Effector memory CD8-positive, alpha-beta T cell (primary cell): ENCODE measurements at regions not wholly inside any gene's neighbourhood (a gene's known extent, or its start where the extent isn't known, plus 50 kb on each side); places are given as distances from the start of the nearest gene placed in this dataset.

Experiments
- ATAC-seq: fragments of 150-1000 bp; cut with Tn5 transposase; replicated peaks from 2 replicates; pipeline ENCODE4 v1.10.0; 2021; ENCODE audit warnings: mild to moderate bottlenecking, moderate library complexity
- DNase-seq, 3 experiments: peaks; one replicate each; pipeline ENCODE4 v3.0.0; 2021
- H3K27ac Mint-ChIP-seq, 2 donors: one replicate each; pipeline ENCODE4 v1.8.0; 2022; ENCODE audit warnings: mild to moderate bottlenecking in 2 of 2, mixed read lengths in 2 of 2, moderate library complexity in 2 of 2
- H3K27me3 Mint-ChIP-seq, 2 donors: one replicate each; pipeline ENCODE4 v1.8.0; 2022; ENCODE audit warnings: mixed read lengths in 2 of 2
- H3K36me3 Mint-ChIP-seq: one replicate; pipeline ENCODE4 v1.8.0; 2022; ENCODE audit warnings: mild to moderate bottlenecking, moderate library complexity, mixed read lengths; ENCODE audit not compliant: insufficient read depth
- H3K4me1 Mint-ChIP-seq, 2 donors: one replicate each; pipeline ENCODE4 v1.8.0; 2022; ENCODE audit warnings: low read depth in 2 of 2, mixed read lengths in 2 of 2
- H3K4me3 Mint-ChIP-seq, 2 donors: one replicate each; pipeline ENCODE4 v1.8.0; 2022; ENCODE audit warnings: mild to moderate bottlenecking in 2 of 2, mixed read lengths in 2 of 2, moderate library complexity in 2 of 2
- H3K9me3 Mint-ChIP-seq, 2 donors: one replicate each; pipeline ENCODE4 v1.8.0; 2022; ENCODE audit warnings: mixed read lengths in 2 of 2

- H3K4me3 Mint-ChIP-seq = no peak overlapping the region
- no peaks in the 10 kb centered on the region for H3K27me3 Mint-ChIP-seq
- H3K27ac Mint-ChIP-seq = no peak overlapping the region
- DNase-seq (no peak), ATAC-seq (no peak)
- H3K36me3 Mint-ChIP-seq = no peaks in the 10 kb centered on the region
- peaks cover 5 to 10% of the 10 kb centered on the region in 2 donors for H3K9me3 Mint-ChIP-seq
- H3K4me1 Mint-ChIP-seq = no peaks in the 10 kb centered on the region
Measured at GRCh38 chr1:195105281-195105680, 1503.0 kb downstream of the KCNT2 start.

- H3K4me1 Mint-ChIP-seq = no peaks in the 10 kb centered on the region
- H3K9me3 Mint-ChIP-seq = peaks cover 0 to 2% of the 10 kb centered on the region in 2 donors
- H3K27ac Mint-ChIP-seq = no peak overlapping the region
- H3K36me3 Mint-ChIP-seq = no peaks in the 10 kb centered on the region
- ATAC-seq = no peak
- no peak overlapping the region for H3K4me3 Mint-ChIP-seq
- H3K27me3 Mint-ChIP-seq = no peaks in the 10 kb centered on the region
- no peak for DNase-seq
Measured at GRCh38 chr1:195097316-195097715, 1510.9 kb downstream of the KCNT2 start.

DNA sequence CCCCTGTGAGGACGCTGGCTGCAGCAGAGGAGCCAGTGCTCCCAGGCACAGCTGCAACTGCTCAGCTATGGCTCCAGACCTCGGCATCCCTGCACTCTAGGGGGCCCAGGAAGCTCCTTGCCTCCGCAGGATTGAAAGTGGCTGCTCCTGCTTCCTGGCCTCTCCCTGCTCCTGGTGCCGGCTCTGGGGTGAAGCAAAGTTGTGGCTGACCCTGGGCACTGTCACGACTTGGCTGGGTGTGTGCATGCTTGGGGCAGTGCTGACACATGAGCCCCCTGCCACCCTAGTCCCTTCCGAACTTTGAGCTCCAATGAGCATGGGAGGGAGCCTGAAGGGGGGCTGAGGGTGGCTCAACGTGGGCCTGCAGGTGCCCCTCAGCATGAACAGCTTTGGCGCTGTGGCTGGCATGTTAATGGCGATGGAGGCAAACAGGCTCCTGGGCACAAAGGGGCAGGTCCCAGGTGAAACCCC is 1512.2 kb downstream of the KCNT2 start:
- Mint-ChIP-seq H3K27me3 (no peaks in the 10 kb centered on the region), H3K36me3 (no peaks in the 10 kb centered on the region), H3K9me3 (peaks cover 0 to 2% of the 10 kb centered on the region in 2 donors), H3K4me3 (no peak overlapping the region), H3K27ac (no peak overlapping the region), H3K4me1 (no peaks in the 10 kb centered on the region)
- no peak for ATAC-seq
- DNase-seq = no peak

DNA sequence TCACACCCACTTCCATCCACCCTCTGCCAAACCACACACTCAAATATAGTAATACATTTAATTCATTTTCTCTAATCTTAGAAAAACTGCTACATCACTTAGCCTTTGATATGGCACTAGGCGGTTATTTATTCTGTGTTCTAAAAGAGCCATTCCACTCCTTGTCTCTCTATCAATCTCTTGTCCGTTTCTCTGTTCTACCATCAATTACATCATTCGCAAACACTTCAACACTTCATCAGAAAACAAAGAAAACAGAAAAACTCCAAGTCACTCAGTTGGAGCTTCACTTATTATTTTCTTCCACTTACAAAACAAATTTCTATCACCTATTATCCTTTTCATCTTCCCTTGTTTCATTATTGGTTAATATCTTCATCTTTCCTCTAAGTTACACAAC is 1523.0 kb downstream of the KCNT2 start:
- Mint-ChIP-seq H3K4me1 (no peaks in the 10 kb centered on the region), H3K9me3 (no peaks in the 10 kb centered on the region), H3K36me3 (no peaks in the 10 kb centered on the region), H3K27me3 (no peaks in the 10 kb centered on the region), H3K4me3 (no peak overlapping the region), H3K27ac (no peak overlapping the region)
- DNase-seq = no peak
- no peak for ATAC-seq

DNA sequence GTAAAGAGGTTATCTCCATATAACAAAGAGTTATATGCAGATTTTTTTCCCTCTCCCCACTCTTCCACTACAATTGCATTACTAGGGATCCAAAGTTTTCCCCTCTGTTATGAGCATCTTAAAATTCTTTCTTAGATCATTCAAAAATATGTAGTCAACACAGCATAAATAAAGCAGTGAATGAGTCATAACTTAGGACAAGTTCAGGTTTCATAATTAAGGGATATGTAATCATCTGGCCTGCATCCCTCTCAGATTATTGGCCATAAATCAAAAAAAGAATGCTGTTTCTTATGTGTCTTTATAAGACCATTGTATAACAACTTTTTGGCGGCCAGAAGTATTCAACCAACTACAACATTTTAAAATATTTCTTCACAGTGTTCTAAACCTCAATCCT is 1526.1 kb downstream of the KCNT2 start:
- no peaks in the 10 kb centered on the region for H3K4me1 Mint-ChIP-seq
- no peaks in the 10 kb centered on the region for H3K27me3 Mint-ChIP-seq
- ATAC-seq (no peak), DNase-seq (no peak)
- no peaks in the 10 kb centered on the region for H3K9me3 Mint-ChIP-seq
- no peak overlapping the region for H3K27ac Mint-ChIP-seq
- no peaks in the 10 kb centered on the region for H3K36me3 Mint-ChIP-seq
- H3K4me3 Mint-ChIP-seq = no peak overlapping the region

DNA sequence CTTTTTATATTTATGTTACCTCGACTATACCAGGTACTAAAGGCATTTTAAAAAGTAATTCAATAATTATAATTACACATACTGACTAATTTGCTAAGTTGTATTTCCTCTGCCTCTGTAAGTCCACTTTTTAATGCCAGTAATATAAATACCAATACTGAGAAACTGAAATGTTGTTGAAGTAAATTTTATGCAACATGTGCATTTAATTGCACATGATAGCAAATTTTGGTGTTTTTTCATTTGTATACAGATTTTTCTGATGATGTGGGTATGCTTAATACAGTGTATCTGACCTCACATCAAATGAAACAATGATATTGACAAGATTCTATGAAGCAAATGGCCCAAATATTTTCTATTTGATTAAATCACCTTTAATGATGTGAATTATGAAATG is 1531.6 kb downstream of the KCNT2 start:
- Mint-ChIP-seq H3K4me1 (no peaks in the 10 kb centered on the region), H3K9me3 (no peaks in the 10 kb centered on the region), H3K27ac (no peak overlapping the region), H3K27me3 (no peaks in the 10 kb centered on the region), H3K36me3 (no peaks in the 10 kb centered on the region), H3K4me3 (no peak overlapping the region)
- no peak for ATAC-seq
- DNase-seq = no peak

- Mint-ChIP-seq H3K36me3 (no peaks in the 10 kb centered on the region), H3K27ac (no peak overlapping the region), H3K4me1 (no peaks in the 10 kb centered on the region), H3K9me3 (no peaks in the 10 kb centered on the region), H3K4me3 (no peak overlapping the region), H3K27me3 (no peaks in the 10 kb centered on the region)
- ATAC-seq = no peak
- DNase-seq = no peak
Measured at GRCh38 chr1:195075973-195076372, 1532.3 kb downstream of the KCNT2 start.

- Mint-ChIP-seq H3K9me3 (no peaks in the 10 kb centered on the region), H3K27me3 (no peaks in the 10 kb centered on the region)
- no peak for ATAC-seq
Measured at GRCh38 chr1:195071461-195071860, 1536.8 kb downstream of the KCNT2 start.

DNA sequence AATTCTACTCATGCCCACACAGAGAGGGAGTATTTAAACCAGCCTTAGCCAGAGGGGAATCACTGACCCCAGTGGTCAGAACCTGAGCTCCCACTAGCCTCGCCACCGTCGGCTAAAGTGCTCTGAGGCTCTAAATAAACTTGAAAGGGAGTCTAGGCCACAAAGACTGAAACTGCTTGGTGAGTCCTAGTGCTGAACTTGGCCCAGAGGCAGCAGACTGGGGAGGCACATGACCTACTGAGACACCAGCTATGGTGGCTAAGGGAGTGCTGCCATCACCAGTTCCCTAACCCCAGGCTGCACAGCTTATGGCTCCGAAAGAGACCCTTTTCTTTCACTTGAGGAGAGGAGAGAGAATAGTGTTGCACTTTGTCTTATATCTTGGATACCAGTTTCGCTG is 1542.8 kb downstream of the KCNT2 start:
- no peaks in the 10 kb centered on the region for H3K36me3 Mint-ChIP-seq
- no peak overlapping the region for H3K4me3 Mint-ChIP-seq
- ATAC-seq = no peak
- no peaks in the 10 kb centered on the region for H3K9me3 Mint-ChIP-seq
- H3K27ac Mint-ChIP-seq = no peak overlapping the region
- no peaks in the 10 kb centered on the region for H3K27me3 Mint-ChIP-seq
- no peaks in the 10 kb centered on the region for H3K4me1 Mint-ChIP-seq
- no peak for DNase-seq

More at GRCh38 chr1:195071461-195071860, 1536.8 kb downstream of the KCNT2 start:
- no peak for DNase-seq
- no peak overlapping the region for H3K4me3 Mint-ChIP-seq
- no peaks in the 10 kb centered on the region for H3K36me3 Mint-ChIP-seq
- no peaks in the 10 kb centered on the region for H3K4me1 Mint-ChIP-seq
- no peak overlapping the region for H3K27ac Mint-ChIP-seq

DNA sequence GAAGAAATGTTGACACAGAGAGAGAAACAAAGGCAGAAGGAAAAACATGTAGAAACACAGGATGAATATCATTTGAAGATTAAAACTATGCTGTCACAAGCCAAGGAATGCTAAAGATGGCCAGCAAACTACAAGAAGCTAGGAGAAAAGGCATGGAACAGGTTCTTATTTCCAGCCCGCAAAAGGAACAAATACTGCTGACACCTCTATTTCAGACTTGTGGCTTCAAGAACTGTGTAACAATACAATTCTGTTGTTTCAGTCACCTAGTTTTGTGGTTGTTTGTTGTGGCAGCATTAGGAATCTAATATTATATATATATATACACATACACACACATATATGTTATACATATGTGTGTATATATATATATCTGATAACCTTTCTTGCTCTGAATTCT is 1543.9 kb downstream of the KCNT2 start:
- no peaks in the 10 kb centered on the region for H3K4me1 Mint-ChIP-seq
- no peaks in the 10 kb centered on the region for H3K27me3 Mint-ChIP-seq
- H3K36me3 Mint-ChIP-seq = no peaks in the 10 kb centered on the region
- H3K9me3 Mint-ChIP-seq = no peaks in the 10 kb centered on the region
- H3K4me3 Mint-ChIP-seq = no peak overlapping the region
- DNase-seq (no peak), ATAC-seq (no peak)
- no peak overlapping the region for H3K27ac Mint-ChIP-seq

- no peak overlapping the region for H3K4me3 Mint-ChIP-seq
- no peaks in the 10 kb centered on the region for H3K36me3 Mint-ChIP-seq
- no peaks in the 10 kb centered on the region for H3K27me3 Mint-ChIP-seq
- no peaks in the 10 kb centered on the region for H3K4me1 Mint-ChIP-seq
- DNase-seq (no peak), ATAC-seq (no peak)
- H3K9me3 Mint-ChIP-seq = peaks cover 0 to 3% of the 10 kb centered on the region in 2 donors
- no peak overlapping the region for H3K27ac Mint-ChIP-seq
Measured at GRCh38 chr1:195054217-195054687, 1554.0 kb downstream of the KCNT2 start.

DNA sequence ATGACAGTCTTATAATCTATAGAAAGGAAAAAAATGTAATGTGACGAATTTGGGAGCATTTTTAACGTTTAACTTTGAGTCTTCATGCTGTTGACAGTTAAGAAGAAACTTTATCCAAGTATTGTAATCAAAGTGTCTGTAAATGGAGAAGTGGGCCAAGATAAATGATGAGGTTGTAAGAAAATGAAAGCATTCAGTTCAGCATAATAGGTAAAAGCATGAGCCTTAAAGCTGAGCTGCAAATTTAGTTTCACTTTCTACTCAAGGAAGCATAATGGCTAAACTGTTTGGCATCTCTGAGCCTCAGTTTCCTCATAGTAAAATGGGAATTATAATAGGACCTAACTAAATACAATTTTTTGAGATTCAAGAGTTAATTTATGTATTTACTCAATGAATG is 1554.8 kb downstream of the KCNT2 start:
- Mint-ChIP-seq H3K4me3 (no peak overlapping the region), H3K4me1 (no peaks in the 10 kb centered on the region), H3K27me3 (no peaks in the 10 kb centered on the region), H3K27ac (no peak overlapping the region), H3K9me3 (peaks cover 0 to 3% of the 10 kb centered on the region in 2 donors), H3K36me3 (no peaks in the 10 kb centered on the region)
- DNase-seq = no peak
- no peak for ATAC-seq

DNA sequence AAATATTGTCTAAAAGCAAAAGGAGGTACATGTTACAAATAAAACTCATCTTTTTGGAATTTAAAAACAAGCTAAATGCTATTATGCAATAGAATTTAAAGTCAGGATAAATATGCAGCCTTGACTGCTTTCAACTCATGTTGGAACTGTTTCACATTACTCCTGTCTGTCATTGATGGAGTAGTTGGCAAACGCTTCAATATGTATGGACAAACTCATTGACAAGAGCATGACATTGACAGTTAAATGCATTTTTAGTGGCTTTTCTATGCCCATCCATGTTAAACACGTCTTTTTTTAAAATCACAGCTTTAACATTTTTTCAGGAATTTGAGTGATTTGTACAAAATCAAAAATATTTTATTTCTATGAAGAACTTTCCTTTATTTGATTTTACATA is 1560.5 kb downstream of the KCNT2 start:
- Mint-ChIP-seq H3K27me3 (no peaks in the 10 kb centered on the region), H3K4me3 (no peak overlapping the region), H3K4me1 (no peaks in the 10 kb centered on the region), H3K27ac (no peak overlapping the region), H3K36me3 (no peaks in the 10 kb centered on the region), H3K9me3 (peaks cover 0 to 2% of the 10 kb centered on the region in 2 donors)
- no peak for ATAC-seq
- DNase-seq = no peak

- Mint-ChIP-seq H3K4me1 (no peaks in the 10 kb centered on the region), H3K27me3 (no peaks in the 10 kb centered on the region), H3K36me3 (no peaks in the 10 kb centered on the region), H3K27ac (no peak overlapping the region), H3K9me3 (peaks cover 0 to 2% of the 10 kb centered on the region in 2 donors), H3K4me3 (no peak overlapping the region)
- no peak for DNase-seq
- no peak for ATAC-seq
Measured at GRCh38 chr1:195045072-195045471, 1563.2 kb downstream of the KCNT2 start.

GRCh38 chr1:195030793-195031192 is 1577.4 kb downstream of the KCNT2 start:
- no peak for DNase-seq
- ATAC-seq = no peak
- Mint-ChIP-seq H3K27me3 (no peaks in the 10 kb centered on the region), H3K9me3 (peaks cover 0 to 4% of the 10 kb centered on the region in 2 donors), H3K36me3 (peaks cover 3% of the 10 kb centered on the region), H3K4me3 (no peak overlapping the region), H3K27ac (no peak overlapping the region), H3K4me1 (peaks cover 0 to 3% of the 10 kb centered on the region in 2 donors)
